HG02610 (cell line): ENCODE measurements at regions not wholly inside any gene's neighbourhood (a gene's known extent, or its start where the extent isn't known, plus 50 kb on each side); places are given as distances from the start of the nearest gene placed in this dataset.

Experiments
- ATAC-seq: cut with Tn5 transposase; IDR thresholded peaks from one replicate; pipeline ENCODE4 v1.9.1; 2021; ENCODE audit warnings: mild to moderate bottlenecking, moderate library complexity; ENCODE audit not compliant: unreplicated experiment

GRCh38 chr3:159937561-159938166 is 51.0 kb upstream of the IL12A start:
- ATAC-seq: no peak

- no peak for ATAC-seq
Observed at GRCh38 chr3:159938714-159939113, 49.9 kb upstream of the IL12A start.
